ENCODE measurements at regions not wholly inside any gene's neighbourhood (a gene's known extent, or its start where the extent isn't known, plus 50 kb on each side); places are given as distances from the start of the nearest gene placed in this dataset.
A peak's percentile ranks its signal among the peaks of the same experiment; 100 is the strongest.

DNA sequence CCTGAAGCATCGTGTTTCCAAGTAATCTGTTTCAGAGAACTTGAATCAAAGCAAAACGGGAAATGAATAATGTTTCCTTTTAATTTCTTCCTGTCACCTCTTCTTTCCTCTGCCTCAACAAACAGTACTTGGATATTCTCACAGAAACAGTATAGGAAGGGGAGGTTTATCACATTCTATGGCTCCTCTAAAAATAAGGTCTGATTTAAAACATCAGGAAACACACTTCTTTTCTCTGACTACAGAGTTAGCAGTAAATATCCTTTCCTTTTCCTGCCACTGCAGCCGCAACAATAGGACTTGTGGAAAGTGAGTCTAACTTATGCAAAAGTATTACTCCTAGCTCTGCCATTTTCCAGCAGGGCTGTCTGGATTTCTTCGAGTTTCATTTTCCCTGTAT is 62.3 kb downstream of the CH25H start:
- dilution Hi-C loops (cut with MboI; ENCODE audit: extremely low pct_ligation_motif_present, low sequenced_read_pairs) (no loop called here), intact Hi-C loops (cut with micrococcal nuclease) (loop anchor here (1.0 to 2.0 kb wide), 3 partner anchors 30 to 64 kb away; partner anchors contain the start of gene CH25H)
- Histone ChIP-seq H4K20me1 (replicated peaks; ENCODE audit: control insufficient read depth, extremely low read depth, insufficient read depth, low read length) (no peaks in the 10 kb centered on the region), H3K79me2 (ENCODE audit: control insufficient read depth, insufficient read depth, low read length) (no peaks in the 10 kb centered on the region), H3K36me3 (ENCODE audit: control insufficient read depth in 2 of 2, extremely low read depth in 1 of 2, insufficient read depth in 2 of 2, low read length in 2 of 2) (no peaks in the 10 kb centered on the region), H2AFZ (ENCODE audit: low read depth, low read length) (peak overlapping the region; percentile 19), H3K9me1 (replicated peaks; ENCODE audit: control insufficient read depth, extremely low read depth, insufficient read depth, low read length) (no peaks in the 10 kb centered on the region), H3K9ac (replicated peaks; ENCODE audit: extremely low read depth, insufficient read depth, low read length) (no peak overlapping the region), H3K4me1 (ENCODE audit: control insufficient read depth, extremely low read depth, insufficient read depth, low read length) (peaks cover 19% of the 10 kb centered on the region), H3K27ac (ENCODE audit: insufficient read depth, low read depth, low read length) (peak overlapping the region; percentile 1), H3K27me3 (ENCODE audit: control insufficient read depth in 2 of 2, insufficient read depth in 2 of 2, low read length in 2 of 2) (no peaks in the 10 kb centered on the region), H3K9me3 (replicated peaks; ENCODE audit: control insufficient read depth, insufficient read depth, low read length) (no peaks in the 10 kb centered on the region), H3K4me3 (replicated peaks in 1 of 3; ENCODE audit: insufficient read depth in 1 of 3, low read depth in 1 of 3, low read length in 3 of 3) (peak overlapping the region in 1 of 3 experiments; percentile 23), H3K4me2 (ENCODE audit: insufficient read depth, low read length) (peak overlapping the region; percentile 68)
- ChIA-PET POLR2A (no interaction called here), CTCF (interaction anchor here (0.9 to 2.3 kb wide), 3 partner anchors 9 to 32 kb away, joined by 3 to 8 read pairs (median 6); no protein-coding TSS in a partner anchor)
- DNase-seq (ENCODE audit: low read depth, low spot score) (peak; percentile 84), FAIRE-seq (peak; percentile 85)
- TF ChIP-seq FOS (IDR thresholded peaks at IDR 0.05; ENCODE audit: borderline replicate concordance, insufficient read depth, low read length) (no peak), POLR2A (IDR thresholded peaks at IDR 0.05; ENCODE audit: low read depth, low read length) (no peak), MAX (IDR thresholded peaks at IDR 0.05; ENCODE audit: insufficient read depth, insufficient read length) (no peak), GATA2 (IDR thresholded peaks at IDR 0.05; ENCODE audit: insufficient read depth, insufficient read length, low read depth, low read length) (no peak), POLR2AphosphoS5 (IDR thresholded peaks at IDR 0.05; ENCODE audit: insufficient read depth, low read depth, low read length) (no peak), JUN (IDR thresholded peaks at IDR 0.05; ENCODE audit: borderline replicate concordance, insufficient read depth, insufficient read length, low read depth) (no peak), MYC (IDR thresholded peaks at IDR 0.05; ENCODE audit: low read depth, low read length) (no peak)
- TF ChIP-seq, protein P1, sequence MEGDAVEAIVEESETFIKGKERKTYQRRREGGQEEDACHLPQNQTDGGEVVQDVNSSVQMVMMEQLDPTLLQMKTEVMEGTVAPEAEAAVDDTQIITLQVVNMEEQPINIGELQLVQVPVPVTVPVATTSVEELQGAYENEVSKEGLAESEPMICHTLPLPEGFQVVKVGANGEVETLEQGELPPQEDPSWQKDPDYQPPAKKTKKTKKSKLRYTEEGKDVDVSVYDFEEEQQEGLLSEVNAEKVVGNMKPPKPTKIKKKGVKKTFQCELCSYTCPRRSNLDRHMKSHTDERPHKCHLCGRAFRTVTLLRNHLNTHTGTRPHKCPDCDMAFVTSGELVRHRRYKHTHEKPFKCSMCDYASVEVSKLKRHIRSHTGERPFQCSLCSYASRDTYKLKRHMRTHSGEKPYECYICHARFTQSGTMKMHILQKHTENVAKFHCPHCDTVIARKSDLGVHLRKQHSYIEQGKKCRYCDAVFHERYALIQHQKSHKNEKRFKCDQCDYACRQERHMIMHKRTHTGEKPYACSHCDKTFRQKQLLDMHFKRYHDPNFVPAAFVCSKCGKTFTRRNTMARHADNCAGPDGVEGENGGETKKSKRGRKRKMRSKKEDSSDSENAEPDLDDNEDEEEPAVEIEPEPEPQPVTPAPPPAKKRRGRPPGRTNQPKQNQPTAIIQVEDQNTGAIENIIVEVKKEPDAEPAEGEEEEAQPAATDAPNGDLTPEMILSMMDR (IDR thresholded peaks at IDR 0.05; ENCODE audit: extremely low read depth in 1 of 2, insufficient read depth in 1 of 2, low read depth in 1 of 2, low read length in 2 of 2) = no peak
- BruUV-seq (replicated peaks) = no TSS peak
